ENCODE measurements at regions not wholly inside any gene's neighbourhood (a gene's known extent, or its start where the extent isn't known, plus 50 kb on each side); places are given as distances from the start of the nearest gene placed in this dataset.

GRCh38 chr6:24987446-24988115 lies 51.8 kb upstream of the RIPOR2 start:
- DNase-seq = no peak

DNA sequence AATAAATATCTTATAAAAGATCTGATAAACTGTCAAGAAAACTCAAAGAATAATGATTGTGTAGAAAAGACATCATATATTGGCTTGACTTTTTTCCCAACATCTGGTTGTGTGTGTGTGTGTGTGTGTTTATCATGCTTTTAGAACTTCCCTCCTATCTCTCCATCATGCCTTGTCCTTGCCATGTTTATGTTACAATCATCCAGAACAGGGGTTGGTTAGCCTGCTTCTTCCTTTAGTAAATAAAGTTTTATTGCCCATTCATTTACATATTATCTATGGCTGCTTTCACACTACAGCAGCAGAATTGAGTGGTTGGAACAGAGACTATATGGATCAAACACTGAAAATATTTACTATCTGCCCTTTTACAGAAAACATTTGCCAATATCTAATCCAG lies 52.8 kb upstream of the RIPOR2 start:
- DNase-seq = no peak

GRCh38 chr6:24990236-24990845 lies 54.6 kb upstream of the RIPOR2 start:
- peak; percentile 74 for DNase-seq

- no peak for DNase-seq
These were observed 55.4 kb upstream of the RIPOR2 start for GRCh38 chr6:24990944-24991809.

GRCh38 chr6:24991810-24992467 lies 56.2 kb upstream of the RIPOR2 start:
- DNase-seq = peak; percentile 65

GRCh38 chr6:24994812-24995211 lies 59.1 kb upstream of the RIPOR2 start:
- no peak for DNase-seq

DNA sequence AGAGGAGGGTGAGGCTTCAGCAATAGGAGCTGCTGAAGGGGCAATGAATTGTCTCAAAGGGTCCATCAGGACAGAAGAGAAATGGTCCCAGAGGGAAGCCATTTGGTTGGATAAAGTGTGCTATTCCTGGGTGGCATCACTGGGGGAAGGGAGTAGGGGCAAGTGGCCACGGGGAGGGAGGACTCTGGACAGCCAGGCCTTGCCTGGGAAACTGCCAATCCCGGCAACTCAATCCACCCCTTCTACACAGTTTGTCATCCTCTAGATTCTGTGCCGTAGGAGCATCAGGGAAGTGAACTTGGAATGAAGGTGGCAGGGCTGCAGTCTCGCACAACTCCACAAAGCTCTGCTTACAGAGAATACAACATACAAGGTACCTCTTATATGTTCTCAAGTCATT lies 59.5 kb upstream of the RIPOR2 start:
- no peak for DNase-seq

GRCh38 chr6:24996269-24996836 lies 60.6 kb upstream of the RIPOR2 start:
- no peak for DNase-seq

DNA sequence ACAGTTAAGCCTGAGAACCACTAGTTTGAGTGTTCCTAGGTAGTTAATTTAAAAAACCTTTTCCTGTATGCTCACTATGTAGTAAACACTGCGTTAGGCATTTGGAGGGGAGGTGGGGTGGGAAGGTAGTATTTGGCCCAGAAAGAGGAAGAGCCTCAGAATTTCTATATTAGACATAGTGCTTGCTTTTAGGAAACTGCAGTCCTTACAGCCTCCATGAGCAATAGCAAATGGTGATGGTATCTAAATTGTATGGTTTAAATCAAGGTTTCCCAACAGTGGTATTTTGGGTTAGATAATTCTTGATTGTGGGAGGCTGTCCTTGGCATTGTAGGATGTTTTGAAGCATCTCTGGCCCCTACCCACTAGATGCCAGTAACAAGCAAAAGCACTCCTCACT lies 61.5 kb upstream of the RIPOR2 start:
- no peak for DNase-seq

- no peak for DNase-seq
These were observed 62.1 kb upstream of the RIPOR2 start for GRCh38 chr6:24997905-24998304.

DNA sequence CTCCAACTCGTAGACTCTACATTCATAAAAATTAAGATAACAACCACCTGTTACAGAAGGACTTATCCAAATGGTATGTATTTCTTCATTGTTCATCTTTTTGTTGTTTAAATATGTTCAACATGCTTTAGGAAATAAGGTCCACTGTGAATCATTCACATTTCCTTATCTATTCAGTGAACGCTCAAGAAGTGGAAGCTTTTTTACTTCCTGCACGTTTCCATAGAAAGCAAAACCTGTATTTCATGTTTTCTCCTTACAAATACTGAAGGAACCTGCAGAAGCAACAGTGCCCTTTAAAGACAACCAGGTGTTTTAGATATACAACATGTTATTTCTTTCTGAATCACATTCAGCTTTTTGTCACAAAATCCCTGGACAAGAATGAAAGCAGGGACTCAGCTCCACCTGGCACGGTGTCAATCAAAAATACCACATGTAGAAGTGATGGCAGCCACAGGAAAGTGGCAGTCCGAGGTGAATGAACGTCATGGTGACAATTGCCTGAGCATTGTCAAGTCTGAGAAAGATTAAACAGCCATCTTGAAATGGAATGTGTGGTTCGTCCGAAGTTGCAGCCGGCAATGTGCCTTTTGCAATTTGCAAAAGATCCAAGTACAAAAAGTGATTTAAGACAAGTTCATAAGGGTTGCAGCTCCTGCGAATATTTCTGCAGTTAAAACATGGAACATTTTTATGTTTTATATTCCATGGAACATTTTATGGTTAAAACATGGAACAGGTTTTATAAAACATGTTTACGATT lies 66.7 kb upstream of the RIPOR2 start:
- no peak for DNase-seq

- no peak for DNase-seq
These were observed 68.6 kb upstream of the RIPOR2 start for GRCh38 chr6:25004357-25004756.

DNA sequence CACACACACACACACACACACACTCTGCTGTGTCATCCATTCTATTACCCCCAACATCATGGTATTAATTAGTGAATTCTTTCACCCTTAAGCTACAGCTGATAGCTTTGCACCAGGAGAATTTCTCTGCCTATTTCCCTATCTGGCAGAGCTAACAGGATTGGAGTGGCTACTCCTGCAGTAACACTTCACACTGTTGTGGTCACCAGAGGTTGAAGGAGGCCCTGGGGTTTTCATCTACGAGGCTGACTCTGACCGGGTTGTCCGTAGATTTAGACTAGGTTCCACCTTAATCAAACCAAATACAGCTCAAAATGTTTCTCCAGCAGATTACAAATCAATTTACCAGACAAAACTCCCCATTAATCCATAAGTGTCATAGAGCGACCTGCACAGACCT lies 69.2 kb upstream of the RIPOR2 start:
- no peak for DNase-seq

GRCh38 chr6:25006075-25006474 lies 70.3 kb upstream of the RIPOR2 start:
- DNase-seq = no peak

- DNase-seq = no peak
These were observed 70.8 kb upstream of the RIPOR2 start for GRCh38 chr6:25006565-25007001.

DNA sequence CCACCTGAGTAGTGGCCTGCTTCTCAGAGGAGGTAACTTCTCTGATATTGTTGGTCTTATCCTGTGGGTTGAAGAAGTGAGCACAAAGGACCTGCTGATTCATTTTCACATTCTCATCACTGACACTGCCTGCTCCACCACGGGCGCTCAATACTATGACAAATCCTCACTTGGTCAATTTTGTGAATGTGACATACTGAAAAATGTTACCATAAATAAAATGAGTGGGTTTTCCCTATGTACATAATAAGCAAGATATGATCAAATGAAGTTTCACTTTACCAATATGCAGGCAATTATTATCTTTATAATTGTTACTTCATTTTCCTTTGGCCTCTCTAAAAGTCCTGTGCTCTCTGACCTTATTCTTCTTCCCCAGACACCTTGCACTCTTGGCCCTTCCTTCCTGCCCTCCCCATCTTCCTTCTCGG lies 71.5 kb upstream of the RIPOR2 start:
- no peak for DNase-seq

GRCh38 chr6:25008707-25009392 lies 73.1 kb upstream of the RIPOR2 start:
- DNase-seq = no peak

DNA sequence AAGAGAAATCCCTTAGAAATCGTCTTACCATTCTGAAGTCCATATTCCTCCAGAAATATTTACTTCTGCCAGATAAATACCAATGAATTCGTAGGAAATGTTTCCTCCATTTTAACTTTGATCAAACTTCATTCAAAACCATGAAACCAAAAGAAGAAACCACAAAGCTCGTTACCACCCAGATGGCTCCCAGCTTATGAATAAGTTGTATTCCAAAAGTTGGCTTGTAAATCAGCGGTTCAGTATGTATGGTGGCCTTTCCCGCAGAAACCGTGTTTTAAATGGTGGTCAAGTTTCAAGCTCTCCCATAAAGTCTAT lies 73.6 kb upstream of the RIPOR2 start:
- no peak for DNase-seq

GRCh38 chr6:25010176-25010575 lies 74.4 kb upstream of the RIPOR2 start:
- DNase-seq = no peak

DNA sequence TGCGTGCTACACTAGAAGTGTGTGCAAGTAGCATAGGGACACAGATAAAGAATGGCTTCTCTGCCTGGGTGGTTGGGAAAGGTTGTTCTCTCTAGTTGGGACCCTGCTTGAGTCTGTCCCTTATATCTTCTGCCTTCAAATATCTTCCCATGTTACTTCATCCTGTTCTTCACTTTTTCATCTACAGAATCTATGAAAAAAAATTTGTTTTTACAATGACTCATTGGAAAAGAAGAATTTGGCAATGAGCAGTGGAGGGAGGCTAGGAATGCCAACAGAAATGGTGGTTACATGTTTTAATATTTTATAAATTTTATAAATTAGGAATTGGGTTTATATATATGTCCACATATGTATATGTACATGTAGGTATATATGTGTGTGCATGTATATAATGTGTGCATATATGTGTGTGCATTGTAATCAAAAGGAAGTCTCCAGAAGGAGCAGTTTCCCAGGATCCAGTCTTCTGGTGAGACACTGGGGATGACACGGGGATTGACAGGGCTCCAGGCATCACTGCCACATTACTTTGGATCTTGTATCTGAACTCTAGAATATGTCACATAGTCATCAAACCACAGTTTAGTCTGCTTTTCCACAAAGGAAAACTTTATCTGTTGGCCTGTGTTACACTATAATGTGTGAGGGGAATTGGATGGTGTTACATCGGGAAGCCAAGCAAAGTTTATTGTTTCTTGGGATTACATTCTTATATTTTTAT lies 75.3 kb upstream of the RIPOR2 start:
- peak; percentile 84 for DNase-seq

DNA sequence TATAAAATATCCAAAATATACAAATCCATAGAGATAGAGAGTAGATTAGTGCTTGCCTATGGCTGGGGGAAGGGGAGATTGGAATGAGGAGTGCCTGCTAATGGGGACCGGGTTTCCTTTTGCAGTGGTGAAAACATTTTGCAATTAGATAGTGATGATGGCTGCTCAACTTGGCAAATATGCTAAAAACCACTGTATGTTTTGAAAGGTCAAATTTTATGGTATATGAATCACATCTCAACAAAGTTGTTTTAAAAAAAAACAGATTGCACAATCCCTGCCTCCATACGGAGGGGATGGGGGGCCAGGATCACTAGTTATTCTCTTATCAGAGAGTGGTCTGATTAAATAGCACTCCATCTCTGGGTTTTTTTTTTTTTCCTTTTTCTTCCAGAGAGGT lies 76.9 kb upstream of the RIPOR2 start:
- peak; percentile 88 for DNase-seq
